HG03439 (cell line): ENCODE measurements at regions not wholly inside any gene's neighbourhood (a gene's known extent, or its start where the extent isn't known, plus 50 kb on each side); places are given as distances from the start of the nearest gene placed in this dataset.
A peak's percentile ranks its signal among the peaks of the same experiment; 100 is the strongest.

Source experiments
- ATAC-seq: cut with Tn5 transposase; IDR thresholded peaks from one replicate; pipeline ENCODE4 v1.9.1; 2021; ENCODE audit warnings: mild to moderate bottlenecking, moderate library complexity; ENCODE audit not compliant: unreplicated experiment

GRCh38 chr5:125002727-125003598, 256.5 kb upstream of the ZNF608 start:
- no peak for ATAC-seq

- ATAC-seq, result no peak
These were observed 257.6 kb upstream of the ZNF608 start for GRCh38 chr5:125004009-125004408.

- no peak for ATAC-seq
These were observed 258.8 kb upstream of the ZNF608 start for GRCh38 chr5:125005266-125005665.

- peak; percentile 55 for ATAC-seq
These were observed 259.7 kb upstream of the ZNF608 start for GRCh38 chr5:125006011-125006685.

GRCh38 chr5:125010356-125010755, 263.9 kb upstream of the ZNF608 start:
- no peak for ATAC-seq

GRCh38 chr5:125011014-125011413, 264.6 kb upstream of the ZNF608 start:
- ATAC-seq, result peak; percentile 54

- no peak for ATAC-seq
These were observed 265.0 kb upstream of the ZNF608 start for GRCh38 chr5:125011419-125011818.

GRCh38 chr5:125011947-125012346, 265.5 kb upstream of the ZNF608 start:
- no peak for ATAC-seq

- ATAC-seq, result no peak
These were observed 266.4 kb upstream of the ZNF608 start for GRCh38 chr5:125012727-125013451.

GRCh38 chr5:125014202-125014601, 267.8 kb upstream of the ZNF608 start:
- ATAC-seq, result no peak

- ATAC-seq, result no peak
These were observed 271.4 kb upstream of the ZNF608 start for GRCh38 chr5:125017796-125018195.

- no peak for ATAC-seq
These were observed 277.2 kb upstream of the ZNF608 start for GRCh38 chr5:125023673-125024072.

GRCh38 chr5:125026867-125027731, 280.7 kb upstream of the ZNF608 start:
- ATAC-seq, result no peak

GRCh38 chr5:125032286-125032685, 285.8 kb upstream of the ZNF608 start:
- ATAC-seq, result no peak

- ATAC-seq, result no peak
These were observed 287.2 kb upstream of the ZNF608 start for GRCh38 chr5:125033602-125034001.

GRCh38 chr5:125034331-125034730, 287.9 kb upstream of the ZNF608 start:
- ATAC-seq, result no peak

- ATAC-seq, result no peak
These were observed 290.1 kb upstream of the ZNF608 start for GRCh38 chr5:125036494-125036893.

GRCh38 chr5:125037020-125037419, 290.6 kb upstream of the ZNF608 start:
- no peak for ATAC-seq

GRCh38 chr5:125037530-125037929, 291.1 kb upstream of the ZNF608 start:
- ATAC-seq, result no peak

GRCh38 chr5:125038477-125038876, 292.0 kb upstream of the ZNF608 start:
- ATAC-seq, result no peak

GRCh38 chr5:125041798-125042197, 295.4 kb upstream of the ZNF608 start:
- ATAC-seq, result no peak
